Stimulated activated CD8-positive, alpha-beta memory T cell treated with anti-CD3 and anti-CD28 coated beads, Interleukin-4, amount 100 ng/mL, for 4 hours (primary cell): ENCODE measurements at regions not wholly inside any gene's neighbourhood (a gene's known extent, or its start where the extent isn't known, plus 50 kb on each side); places are given as distances from the start of the nearest gene placed in this dataset.
"Not testable (repeated sequence)": the region's sequence is repeated elsewhere in the genome, so short reads cannot be mapped to it uniquely, and the experiment has no call there.

Experiments
- DNase-seq, 2 donors: peaks; one replicate each; pipeline ENCODE4 v3.0.0-alpha.2; 2020; ENCODE audit warnings: low read depth in 2 of 2, low spot score in 1 of 2

DNA sequence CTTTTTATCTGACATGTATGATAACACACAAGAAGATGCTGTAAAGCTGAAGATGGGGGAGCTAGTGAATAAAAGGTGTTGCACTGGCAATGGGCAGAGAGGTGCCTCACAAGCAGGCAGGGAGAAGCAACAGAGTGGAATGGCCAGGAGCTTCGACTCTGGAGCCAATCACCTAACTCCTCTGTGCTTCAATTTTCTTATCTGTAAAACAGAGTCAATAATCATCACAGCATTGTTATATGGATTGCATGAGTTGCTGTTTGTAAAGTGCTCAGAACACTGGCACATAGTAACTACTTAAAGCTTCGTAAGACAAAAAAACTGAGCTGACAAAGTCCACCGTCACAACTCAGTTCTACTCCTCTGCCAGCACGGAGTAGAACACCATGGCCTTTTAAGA lies 254.2 kb upstream of the POM121L12 start:
- no peak for DNase-seq

DNA sequence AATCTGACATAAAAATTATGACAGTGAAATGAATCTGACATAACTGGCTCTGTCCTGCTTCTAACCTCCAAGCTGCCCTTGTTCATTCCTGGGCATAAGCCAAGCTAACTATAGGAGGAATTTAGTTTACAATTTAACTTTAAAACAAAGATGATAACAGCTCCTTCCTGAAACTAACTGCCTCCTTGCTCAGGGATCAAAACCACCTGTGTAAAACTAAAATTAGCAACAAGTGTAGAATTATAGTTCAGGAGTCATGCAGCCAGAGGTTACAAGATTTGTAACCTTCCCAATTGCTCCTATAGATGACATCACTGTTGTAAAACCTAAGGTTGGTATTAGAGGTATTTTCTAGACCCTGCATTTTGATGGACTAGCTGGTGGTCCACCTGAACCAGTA lies 256.4 kb upstream of the POM121L12 start:
- no peak for DNase-seq

DNA sequence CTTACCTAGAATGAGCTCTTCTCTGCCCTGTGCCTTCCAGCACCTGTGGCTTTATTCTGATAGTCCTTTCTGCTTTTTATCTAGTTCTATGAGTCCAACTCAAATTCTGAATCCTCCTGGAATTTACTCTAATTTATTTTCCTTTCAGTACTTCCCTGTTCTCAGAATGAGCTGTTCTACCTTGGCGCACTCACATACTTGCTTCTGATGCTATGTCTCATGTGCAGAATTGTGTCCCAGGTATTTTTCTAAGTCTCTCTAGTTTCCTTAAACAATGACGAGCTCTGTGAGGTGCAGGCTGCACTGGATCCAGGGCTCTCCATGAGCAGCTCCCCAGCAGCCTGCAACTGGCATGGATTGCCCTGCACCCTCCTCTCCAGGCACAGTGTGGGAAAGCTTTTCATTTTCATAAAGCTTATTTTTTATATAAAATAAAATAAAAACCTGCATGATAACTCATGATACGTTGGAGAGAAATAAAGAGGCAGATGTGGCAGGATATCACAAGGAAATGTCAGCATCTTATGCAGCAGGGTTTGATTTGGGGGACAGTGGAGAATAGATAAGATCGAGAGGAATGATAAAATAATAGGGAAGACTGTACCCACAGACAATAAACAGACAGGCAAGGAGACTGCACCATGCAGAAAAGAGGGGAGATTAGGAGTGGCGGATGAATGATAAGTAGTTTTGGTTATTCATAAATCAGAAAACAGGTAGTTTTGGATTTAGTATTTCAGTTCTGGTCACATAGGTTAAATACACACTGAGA lies 258.2 kb upstream of the POM121L12 start:
- no peak for DNase-seq

DNA sequence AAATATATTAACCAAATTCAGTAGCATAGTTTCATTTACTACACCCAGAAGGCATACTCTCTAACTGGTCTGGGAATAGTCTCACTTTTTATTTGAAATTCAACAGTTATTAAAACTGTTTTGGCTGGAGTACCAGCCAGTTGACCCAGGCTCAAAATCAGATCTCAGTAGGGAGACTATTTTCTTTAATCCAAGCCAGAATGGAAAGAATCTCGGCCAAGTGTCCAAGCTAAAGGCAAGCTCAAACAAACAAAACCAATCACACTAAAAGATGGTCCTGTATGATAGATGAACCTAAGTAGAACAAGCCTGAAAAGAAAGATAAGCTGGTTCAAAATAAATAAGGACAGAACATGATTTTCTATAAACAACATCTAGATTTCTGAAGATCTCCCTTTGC lies 259.6 kb upstream of the POM121L12 start:
- no peak for DNase-seq

DNA sequence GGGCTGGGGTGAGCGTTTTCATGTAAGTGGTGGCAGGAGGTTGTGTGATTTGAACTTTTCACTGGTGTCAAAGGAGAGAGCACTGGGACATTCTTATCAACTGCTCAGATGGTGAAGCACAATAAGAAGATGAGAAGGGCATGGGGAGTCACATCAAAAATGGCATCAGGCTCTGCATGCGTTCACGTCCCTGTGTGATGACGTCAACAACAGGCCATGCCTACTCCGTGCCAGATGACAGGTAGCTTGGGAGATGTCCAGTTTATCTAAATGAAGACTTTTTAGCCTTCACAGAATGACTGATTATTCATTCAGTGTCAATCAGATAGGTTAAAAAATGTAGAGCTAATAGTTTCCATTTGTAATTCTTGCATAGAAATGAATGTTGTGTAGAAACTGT lies 264.3 kb upstream of the POM121L12 start:
- DNase-seq: no peak

DNA sequence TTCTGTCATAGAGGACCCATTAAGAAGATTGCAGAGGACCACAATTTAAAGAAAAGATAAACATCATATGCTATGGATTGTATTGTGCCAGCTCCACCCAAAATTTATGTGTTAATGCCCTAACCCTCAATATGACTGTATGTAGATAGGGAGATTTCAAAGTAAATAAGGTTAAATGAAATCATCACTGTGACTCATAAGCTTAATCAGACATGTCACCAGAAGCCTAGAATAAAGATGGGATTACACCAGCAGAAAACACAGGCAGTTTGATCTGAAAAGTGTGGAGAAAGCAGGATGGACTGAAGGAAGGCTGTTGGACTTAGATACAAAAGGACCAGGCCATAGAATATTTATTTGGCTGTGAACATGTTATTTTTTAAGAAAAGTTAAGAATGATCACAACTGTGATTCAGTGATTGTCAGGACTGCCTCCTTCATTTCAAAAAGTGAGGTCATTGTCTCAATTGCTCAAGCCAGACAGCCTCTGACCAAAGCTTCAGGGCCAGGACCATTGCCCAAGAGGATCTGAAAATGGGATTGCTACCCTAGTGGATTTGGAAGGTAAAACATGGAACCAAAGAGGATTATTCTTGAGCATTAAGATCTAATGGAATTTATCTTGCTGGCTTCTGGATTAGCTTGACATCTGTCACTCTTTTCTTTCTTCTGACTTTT lies 270.8 kb upstream of the POM121L12 start:
- no peak for DNase-seq

DNA sequence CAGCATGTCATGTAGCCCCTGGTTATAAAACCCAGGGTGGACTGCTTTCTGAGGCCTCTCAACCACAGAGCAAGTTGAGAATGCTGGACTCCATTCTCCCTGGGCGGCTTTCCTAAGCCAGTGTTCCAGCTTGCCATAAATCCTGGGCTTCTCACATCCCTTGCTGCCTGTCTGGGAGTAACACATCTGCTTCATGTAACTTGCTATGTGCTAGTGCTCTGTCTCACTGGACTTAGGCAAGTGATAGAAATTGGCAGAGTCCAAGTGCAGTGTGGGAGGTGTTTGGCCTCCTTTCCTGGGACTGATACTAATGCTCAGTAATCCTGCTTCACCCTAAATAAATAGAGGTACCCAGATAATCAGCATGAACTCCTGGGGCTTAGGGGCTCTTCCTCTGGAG lies 277.1 kb upstream of the POM121L12 start:
- no peak for DNase-seq

DNA sequence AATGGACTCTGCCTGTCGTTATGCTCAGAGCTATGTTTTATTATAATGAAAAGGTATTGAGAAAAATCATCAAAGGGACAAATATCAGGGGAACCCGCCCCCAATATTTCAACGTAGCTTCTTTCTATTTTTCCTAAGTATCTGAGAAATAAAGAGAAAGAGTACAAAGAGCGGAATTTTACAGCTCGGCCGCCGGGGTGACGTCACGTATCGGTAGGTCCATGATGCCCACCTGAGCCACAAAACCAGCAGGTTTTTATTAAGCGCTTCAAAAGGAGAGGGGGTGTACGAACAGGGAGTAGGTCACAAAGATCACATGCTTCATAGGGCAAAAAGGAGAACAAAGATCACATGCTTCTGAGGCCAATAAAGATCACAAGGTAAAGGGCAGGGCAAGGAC lies 281.6 kb upstream of the POM121L12 start:
- no peak for DNase-seq

DNA sequence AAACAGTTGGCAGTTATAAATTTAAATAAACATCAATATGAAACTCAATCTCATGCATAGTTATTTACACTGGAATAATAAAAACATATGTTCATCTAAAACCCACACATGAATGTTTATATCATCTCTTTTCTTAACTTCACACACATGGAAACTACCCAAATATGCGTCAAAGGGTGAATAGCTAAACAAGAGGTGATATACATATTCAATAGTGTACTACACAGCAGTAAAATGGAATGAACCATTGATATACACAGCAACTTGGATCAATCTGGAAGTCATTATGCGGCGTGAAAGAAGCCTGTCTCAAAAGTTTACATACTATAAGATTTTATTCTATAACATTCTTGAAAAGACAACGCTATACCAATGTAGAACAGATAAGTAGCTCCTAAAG lies 282.5 kb upstream of the POM121L12 start:
- DNase-seq: no peak

DNA sequence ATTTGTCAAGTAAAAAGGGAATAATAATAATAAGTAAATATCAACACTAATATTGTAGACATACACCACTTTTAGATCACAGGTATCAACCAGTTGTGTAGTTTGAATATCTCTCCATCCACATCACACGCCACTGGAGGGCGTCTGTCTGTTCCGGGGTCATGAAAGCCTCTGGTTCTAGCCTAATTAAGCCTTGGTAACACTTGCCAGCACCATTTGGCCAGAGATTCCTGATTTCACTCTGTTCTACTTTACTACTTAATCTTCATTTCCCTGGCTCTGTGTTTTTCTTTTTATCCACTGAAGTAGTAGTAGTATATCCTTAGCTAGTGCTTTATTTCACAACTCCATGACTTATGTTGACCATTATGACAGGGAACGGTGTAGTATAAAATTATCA lies 285.6 kb upstream of the POM121L12 start:
- no peak for DNase-seq

DNA sequence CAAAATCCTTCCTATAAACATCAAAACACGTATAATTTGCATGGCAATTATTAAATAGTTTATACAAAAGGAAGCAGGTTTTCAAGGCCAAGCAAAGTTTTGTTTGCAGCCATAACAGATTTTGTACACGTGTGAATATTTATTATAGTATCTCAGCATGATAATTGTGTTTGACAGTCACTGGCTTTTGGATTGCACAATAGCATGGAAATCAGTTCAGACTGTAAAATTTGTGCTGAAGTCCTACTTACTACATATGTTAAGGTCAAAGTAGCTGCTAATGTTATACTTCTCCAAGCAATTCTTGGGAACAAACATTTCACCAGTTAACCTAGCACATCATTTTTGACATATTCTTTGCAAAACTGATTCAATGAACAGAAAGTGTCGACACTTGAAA lies 287.6 kb upstream of the POM121L12 start:
- DNase-seq: no peak

DNA sequence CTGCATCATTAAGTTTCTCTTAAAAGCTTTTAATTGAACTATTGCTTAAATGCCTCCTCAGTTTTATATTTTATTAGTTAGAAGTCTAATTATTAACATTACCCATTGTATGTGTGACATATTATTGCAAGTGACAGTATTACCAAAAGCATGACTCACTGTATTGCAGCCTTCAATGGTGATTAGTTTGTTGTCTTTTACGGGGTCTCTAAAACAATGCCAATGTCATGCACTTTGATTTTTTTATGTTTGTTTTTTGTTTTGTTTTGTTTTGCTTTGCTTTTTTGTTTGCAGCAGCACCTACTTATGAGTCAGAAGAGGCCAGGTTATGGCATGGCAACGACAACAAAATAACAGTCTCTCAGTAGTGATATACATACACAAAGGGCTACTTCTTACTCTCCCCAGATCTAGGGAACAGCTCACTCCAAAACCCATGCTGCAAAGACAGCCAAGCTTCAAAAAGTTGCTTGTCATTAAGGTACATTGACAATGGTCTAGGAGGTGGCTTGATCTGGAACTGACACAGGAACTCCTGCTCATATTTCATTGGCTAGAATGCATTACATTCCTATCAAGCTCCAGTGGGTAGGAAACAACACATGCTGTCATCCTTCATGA lies 293.7 kb upstream of the POM121L12 start:
- DNase-seq: no peak

DNA sequence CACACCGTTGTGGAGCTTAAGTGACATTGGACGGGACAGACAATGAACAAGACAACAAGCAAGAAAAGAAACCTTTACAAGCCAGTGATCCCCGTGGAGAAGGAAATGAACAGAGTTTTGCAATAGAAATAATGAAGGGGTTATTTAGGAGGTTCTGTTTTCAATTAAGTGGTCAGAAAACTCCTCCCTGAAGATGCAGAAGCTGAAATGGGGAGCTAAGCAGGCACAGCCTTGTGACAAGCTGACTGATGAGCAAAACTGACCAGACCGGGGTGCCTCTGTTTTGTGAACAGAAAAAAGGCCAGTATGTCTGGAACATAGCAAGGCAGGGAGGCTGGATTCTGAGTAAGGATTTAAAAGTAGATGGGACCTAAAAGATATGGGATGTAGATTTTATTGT lies 299.8 kb upstream of the POM121L12 start:
- DNase-seq: no peak

DNA sequence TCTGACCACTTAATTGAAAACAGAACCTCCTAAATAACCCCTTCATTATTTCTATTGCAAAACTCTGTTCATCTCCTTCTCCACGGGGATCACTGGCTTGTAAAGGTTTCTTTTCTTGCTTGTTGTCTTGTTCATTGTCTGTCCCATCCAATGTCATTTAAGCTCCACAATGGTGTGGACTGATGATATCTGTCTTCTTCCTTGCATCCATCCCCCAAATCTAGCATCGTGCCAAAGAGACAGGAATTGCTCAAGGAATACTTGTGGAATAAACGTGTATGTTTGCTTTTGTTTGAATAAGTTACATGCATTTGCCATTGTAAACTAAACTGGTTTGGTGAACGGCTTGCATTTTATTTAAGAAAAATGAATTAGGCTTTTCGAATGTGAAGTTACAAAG lies 306.8 kb upstream of the POM121L12 start:
- not testable (repeated sequence) for DNase-seq

DNA sequence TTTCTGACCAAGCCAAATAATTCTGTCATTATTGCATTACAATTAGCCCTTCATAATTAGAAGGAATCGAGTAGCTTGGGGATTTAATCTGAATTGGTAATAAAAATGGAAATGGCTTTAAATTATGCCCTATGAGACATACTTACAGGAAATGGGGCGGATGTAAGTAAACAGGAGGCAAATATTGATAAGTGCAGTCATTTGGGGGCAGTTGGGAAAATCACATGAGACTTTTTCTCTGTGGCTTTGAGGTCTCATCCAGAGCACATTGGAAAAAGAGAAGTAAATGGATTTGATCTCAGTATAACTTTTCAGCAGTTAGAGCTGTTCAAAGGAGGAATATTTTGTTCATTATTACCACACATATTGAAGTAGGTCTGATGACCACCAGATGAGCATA lies 307.8 kb upstream of the POM121L12 start:
- DNase-seq: no peak

DNA sequence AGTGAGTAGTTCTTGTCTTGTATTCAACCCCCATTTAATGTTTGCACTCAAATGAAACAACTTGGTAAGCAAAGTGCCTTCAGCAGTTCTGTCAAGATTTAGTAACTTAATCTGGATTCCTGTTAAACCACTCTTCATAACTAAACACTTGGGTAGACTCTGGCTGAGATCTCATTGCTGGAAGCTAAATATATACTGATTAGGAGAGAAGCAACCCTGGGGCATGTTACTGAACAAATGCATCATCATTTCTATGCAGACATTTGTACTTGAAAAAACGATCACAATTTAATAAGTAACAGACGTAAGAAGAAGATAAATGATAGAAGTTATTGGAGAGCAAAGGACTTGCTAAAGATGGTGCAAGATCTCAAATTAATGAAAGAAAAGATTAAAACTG lies 308.4 kb upstream of the POM121L12 start:
- no peak for DNase-seq

DNA sequence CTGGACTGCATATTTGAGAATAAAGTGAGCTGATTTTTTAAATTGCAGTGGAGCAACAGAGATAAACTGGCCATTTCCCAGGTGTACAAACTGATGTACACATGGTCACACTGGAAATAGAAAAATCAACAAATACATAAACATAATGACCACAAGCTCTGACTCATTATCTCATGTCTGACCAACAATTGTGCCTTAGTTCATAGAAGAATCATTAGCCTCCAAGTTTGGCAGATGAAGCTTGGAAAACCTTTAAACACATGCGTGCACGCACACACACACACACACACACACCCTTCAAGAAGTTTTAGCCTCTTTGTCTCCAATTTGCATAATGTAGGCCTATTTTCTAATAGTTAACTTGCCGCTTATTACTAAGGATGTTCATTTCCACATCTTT lies 308.9 kb upstream of the POM121L12 start:
- DNase-seq: no peak

DNA sequence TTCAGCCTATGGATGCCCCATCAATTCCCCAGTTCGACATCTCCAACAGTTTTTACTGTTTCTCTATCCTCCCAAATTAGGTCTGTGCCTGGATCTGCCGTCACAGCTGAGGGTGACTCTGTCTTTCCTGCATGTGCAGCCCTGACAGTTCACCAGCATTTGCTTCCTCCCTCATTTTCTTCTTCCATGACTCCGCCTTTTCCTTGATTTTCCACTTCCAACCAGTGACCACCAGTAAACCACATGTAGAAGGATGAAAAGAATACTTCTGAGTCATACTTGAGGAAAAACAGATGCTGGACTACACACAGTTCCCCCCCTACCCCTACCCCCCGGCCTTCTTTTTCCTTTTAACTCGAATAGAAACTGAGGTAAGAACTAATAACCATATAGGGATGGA lies 311.8 kb upstream of the POM121L12 start:
- no peak for DNase-seq

DNA sequence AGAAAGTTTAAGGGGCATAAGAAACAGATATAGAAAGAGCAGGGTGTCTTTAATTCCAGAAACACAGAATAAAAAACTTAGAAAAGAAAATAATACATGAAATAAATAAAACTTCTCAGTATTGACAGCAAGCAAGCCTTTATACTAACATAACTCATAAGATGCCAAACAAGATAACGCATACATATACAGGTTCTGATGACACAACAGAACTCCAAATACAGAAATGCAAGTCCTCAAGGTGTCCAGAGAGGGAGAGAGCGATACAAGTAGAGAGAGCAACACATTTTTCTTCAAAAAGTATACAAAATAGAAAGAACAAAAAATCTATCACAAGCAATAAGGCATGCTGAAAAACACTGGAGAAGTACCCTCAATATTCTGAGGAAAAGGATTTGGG lies 314.6 kb upstream of the POM121L12 start:
- no peak for DNase-seq

DNA sequence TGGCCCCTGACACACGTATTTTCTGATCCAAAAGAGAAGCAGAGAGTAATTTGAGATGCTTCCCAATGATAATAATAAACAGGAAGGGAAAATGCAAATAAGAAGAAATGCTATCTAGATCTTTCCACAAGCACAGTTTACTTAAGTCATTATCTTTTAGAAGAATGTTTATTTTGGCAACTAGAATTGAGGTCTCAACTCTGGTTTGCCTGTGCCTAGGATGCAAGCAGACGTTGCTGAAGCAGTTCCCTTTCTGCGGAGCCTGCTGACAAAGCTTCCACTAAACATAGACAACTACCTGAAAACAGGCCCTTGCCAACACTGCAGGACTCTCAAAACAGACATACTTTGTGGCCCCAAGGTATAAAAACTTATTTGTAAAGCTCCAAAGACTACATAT lies 315.8 kb upstream of the POM121L12 start:
- no peak for DNase-seq

DNA sequence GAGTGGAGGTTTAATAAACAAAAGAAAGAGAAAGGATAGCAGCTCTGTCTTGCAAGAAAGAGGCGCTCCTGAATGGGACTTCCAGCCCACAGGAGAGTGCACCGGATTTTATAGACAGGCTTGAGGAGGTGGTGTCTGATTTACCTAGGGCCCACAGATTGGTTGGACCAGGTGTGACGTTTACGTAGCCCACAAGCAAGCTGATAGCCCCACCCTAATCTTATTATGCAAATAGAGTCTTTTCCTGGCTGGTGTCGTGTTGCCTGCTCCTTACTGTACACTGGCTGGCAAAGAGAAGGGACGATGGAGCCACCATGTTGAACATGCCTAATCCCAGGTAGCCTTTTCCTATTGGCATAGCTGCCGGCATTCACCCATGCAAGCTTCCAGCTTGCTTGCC lies 319.7 kb upstream of the POM121L12 start:
- no peak for DNase-seq

DNA sequence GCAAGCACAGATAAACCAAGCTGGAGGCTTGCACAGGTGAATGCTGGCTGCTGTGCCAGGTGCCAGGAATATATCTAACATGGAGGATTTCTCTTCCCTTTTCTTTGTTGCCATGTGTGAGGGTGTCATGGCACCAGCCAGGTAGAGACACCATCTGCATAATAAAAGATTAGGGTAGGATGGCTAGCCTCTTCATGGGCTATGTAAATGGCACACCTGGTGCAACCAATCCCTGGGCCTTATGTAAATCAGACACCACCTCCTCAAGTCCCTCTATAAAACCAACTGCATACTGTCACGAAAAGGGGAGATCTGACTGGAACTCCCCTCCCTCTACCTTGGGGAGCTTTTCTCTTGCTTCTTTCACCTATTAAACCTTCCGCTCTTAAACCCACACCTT lies 322.5 kb upstream of the POM121L12 start:
- DNase-seq: no peak

DNA sequence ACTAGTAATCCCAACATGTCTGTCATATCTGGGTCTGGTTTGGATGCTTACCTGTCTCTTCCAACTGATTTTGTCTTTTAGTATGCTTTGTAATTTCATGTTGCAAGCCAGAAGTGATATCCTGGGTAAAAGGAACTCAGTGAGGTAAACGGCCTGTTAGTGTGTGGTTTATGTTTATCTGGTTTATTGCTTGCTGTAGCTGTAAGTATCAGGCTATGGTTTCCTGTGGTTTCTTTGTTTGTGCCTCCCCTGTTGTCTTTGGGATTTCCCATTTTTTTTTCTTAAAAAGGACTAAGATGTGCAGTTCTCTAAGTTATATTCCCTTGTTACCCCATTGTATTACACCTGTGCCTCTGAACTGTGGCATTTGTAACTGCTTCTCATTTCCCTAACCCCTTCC lies 323.5 kb upstream of the POM121L12 start:
- no peak for DNase-seq
